ENCODE measurements at regions not wholly inside any gene's neighbourhood (a gene's known extent, or its start where the extent isn't known, plus 50 kb on each side); places are given as distances from the start of the nearest gene placed in this dataset.

DNA sequence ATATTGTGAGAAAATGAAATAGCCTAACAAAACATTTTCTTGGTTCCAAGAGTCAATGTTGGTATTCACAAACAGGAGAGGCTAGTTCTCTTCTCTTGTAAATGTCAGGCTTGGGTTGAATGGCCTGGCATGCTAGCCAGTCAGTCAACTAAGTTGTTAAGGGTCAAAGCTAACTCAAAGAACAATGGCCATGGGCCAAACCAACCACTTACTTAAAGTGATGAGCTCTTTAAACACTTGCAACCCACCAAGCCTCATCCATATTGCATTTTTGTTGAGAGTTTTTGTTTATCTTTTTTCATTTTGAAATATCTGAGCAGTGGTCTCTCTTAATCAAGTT is 394.5 kb downstream of the RAB28 start:
- ChIA-PET CTCF (ENCODE audit: partially characterized antibody) (interaction anchor here (1.6 kb wide), 1 partner anchor 237 kb away, joined by 4 read pairs; no protein-coding TSS in a partner anchor), POLR2A (ENCODE audit: partially characterized antibody) (no interaction called here)
- no peak overlapping the region for H2BK5ac ChIP-seq (ENCODE audit: low read depth, low read length)
- H3K4me2 ChIP-seq (ENCODE audit: insufficient read depth in 1 of 2, low read depth in 2 of 2, low read length in 2 of 2): peak overlapping the region in 1 of 2 experiments; percentile 2; a peak in 1 of 4 replicates
- no peak overlapping the region for H3K4ac ChIP-seq (replicated peaks; ENCODE audit: insufficient read length, low read depth, low read length)
- no peaks in the 10 kb centered on the region for H3K9me3 ChIP-seq (ENCODE audit: insufficient read depth in 2 of 2, low read depth in 1 of 2, low read length in 1 of 2)
- H3K4me3 ChIP-seq (ENCODE audit: extremely low read depth in 1 of 4, insufficient read depth in 2 of 4, low read depth in 3 of 4, low read length in 4 of 4): no peak overlapping the region
- no peak overlapping the region for H4K91ac ChIP-seq (replicated peaks; ENCODE audit: insufficient read length, low read length)
- H4K20me1 ChIP-seq (replicated peaks in 1 of 2; ENCODE audit: control insufficient read depth in 1 of 2, insufficient read depth in 2 of 2, low read length in 2 of 2): no peaks in the 10 kb centered on the region
- H3K79me2 ChIP-seq (ENCODE audit: control insufficient read depth in 1 of 2, insufficient read depth in 2 of 2, low read length in 2 of 2): no peaks in the 10 kb centered on the region
- H3K9ac ChIP-seq (replicated peaks in 1 of 4; ENCODE audit: extremely low read depth in 1 of 4, low read depth in 3 of 4, low read length in 3 of 4): no peak overlapping the region
- H3K18ac ChIP-seq (ENCODE audit: extremely low read depth, low read length): no peak overlapping the region
- no peak overlapping the region for H3K23ac ChIP-seq (ENCODE audit: insufficient read length)
- peaks cover 0 to 3% (median 0%) of the 10 kb centered on the region in 4 experiments; a peak in 1 of 8 replicates for H3K36me3 ChIP-seq (ENCODE audit: control insufficient read depth in 2 of 4, insufficient read depth in 4 of 4, low read length in 3 of 4)
- no peak overlapping the region for H2AK5ac ChIP-seq (ENCODE audit: low read depth, low read length)
- H4K8ac ChIP-seq (ENCODE audit: extremely low read depth, insufficient read depth, low read length): no peak overlapping the region
- DNase-seq (ENCODE audit: low read depth in 1 of 2, low spot score in 2 of 2) (no peak), FAIRE-seq (peak; percentile 57)
- no peak overlapping the region for H2AFZ ChIP-seq (ENCODE audit: low read length)
- peaks cover 0 to 3% (median under 1%) of the 10 kb centered on the region in 4 experiments; a peak in 3 of 7 replicates for H3K4me1 ChIP-seq (replicated peaks in 1 of 4; ENCODE audit: control insufficient read depth in 3 of 4, insufficient read depth in 4 of 4, low read length in 3 of 4)
- no peaks in the 10 kb centered on the region for H3K23me2 ChIP-seq (ENCODE audit: low read depth, low read length)
- no peak overlapping the region for H4K5ac ChIP-seq (ENCODE audit: insufficient read length, low read depth, low read length)
- H2BK20ac ChIP-seq (ENCODE audit: low read length): no peak overlapping the region
- no peak overlapping the region for H2BK15ac ChIP-seq (ENCODE audit: low read length)
- no peak overlapping the region for H3K56ac ChIP-seq (replicated peaks; ENCODE audit: insufficient read length, low read depth, low read length)
- no peaks in the 10 kb centered on the region for H3K79me1 ChIP-seq (ENCODE audit: low read depth, low read length)
- no peak overlapping the region for H2BK12ac ChIP-seq (ENCODE audit: low read depth, low read length)
- no peaks in the 10 kb centered on the region for H3K27me3 ChIP-seq (replicated peaks in 1 of 4; ENCODE audit: control insufficient read depth in 3 of 4, extremely low read depth in 1 of 4, insufficient read depth in 3 of 4, low read length in 3 of 4)
- no peak overlapping the region for H3K14ac ChIP-seq (ENCODE audit: insufficient read length)
- H3K27ac ChIP-seq (ENCODE audit: low read depth, low read length): no peak overlapping the region
- no peak overlapping the region for H2BK120ac ChIP-seq (replicated peaks; ENCODE audit: low read depth, low read length)
- TF ChIP-seq EZH2 (IDR thresholded peaks at IDR 0.05; ENCODE audit: low read depth, low read length, severe bottlenecking) (no peak), KDM1A (IDR thresholded peaks at IDR 0.05; ENCODE audit: borderline replicate concordance, low read length) (no peak), EGR1 (IDR thresholded peaks at IDR 0.05; ENCODE audit: borderline replicate concordance, low read depth, low read length) (no peak), EP300 (IDR thresholded peaks at IDR 0.05; ENCODE audit: borderline replicate concordance in 1 of 2, low read depth in 2 of 2, low read length in 2 of 2) (no peak), BACH1 (IDR thresholded peaks at IDR 0.05; ENCODE audit: low read length) (no peak), RFX5 (IDR thresholded peaks at IDR 0.05; ENCODE audit: borderline replicate concordance, low read depth, low read length) (no peak), TAF1 (IDR thresholded peaks at IDR 0.05; ENCODE audit: low read depth, low read length) (no peak), KDM5A (IDR thresholded peaks at IDR 0.05; ENCODE audit: low read length) (no peak), CBX8 (IDR thresholded peaks at IDR 0.05; ENCODE audit: borderline replicate concordance, low read depth, low read length) (no peak)
- TF ChIP-seq, protein P1, sequence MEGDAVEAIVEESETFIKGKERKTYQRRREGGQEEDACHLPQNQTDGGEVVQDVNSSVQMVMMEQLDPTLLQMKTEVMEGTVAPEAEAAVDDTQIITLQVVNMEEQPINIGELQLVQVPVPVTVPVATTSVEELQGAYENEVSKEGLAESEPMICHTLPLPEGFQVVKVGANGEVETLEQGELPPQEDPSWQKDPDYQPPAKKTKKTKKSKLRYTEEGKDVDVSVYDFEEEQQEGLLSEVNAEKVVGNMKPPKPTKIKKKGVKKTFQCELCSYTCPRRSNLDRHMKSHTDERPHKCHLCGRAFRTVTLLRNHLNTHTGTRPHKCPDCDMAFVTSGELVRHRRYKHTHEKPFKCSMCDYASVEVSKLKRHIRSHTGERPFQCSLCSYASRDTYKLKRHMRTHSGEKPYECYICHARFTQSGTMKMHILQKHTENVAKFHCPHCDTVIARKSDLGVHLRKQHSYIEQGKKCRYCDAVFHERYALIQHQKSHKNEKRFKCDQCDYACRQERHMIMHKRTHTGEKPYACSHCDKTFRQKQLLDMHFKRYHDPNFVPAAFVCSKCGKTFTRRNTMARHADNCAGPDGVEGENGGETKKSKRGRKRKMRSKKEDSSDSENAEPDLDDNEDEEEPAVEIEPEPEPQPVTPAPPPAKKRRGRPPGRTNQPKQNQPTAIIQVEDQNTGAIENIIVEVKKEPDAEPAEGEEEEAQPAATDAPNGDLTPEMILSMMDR (IDR thresholded peaks at IDR 0.05; ENCODE audit: control extremely low read depth in 1 of 3, insufficient read depth in 1 of 3, low read depth in 1 of 3, low read length in 3 of 3): no peak
- TF ChIP-seq, protein P2, sequence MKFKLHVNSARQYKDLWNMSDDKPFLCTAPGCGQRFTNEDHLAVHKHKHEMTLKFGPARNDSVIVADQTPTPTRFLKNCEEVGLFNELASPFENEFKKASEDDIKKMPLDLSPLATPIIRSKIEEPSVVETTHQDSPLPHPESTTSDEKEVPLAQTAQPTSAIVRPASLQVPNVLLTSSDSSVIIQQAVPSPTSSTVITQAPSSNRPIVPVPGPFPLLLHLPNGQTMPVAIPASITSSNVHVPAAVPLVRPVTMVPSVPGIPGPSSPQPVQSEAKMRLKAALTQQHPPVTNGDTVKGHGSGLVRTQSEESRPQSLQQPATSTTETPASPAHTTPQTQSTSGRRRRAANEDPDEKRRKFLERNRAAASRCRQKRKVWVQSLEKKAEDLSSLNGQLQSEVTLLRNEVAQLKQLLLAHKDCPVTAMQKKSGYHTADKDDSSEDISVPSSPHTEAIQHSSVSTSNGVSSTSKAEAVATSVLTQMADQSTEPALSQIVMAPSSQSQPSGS (IDR thresholded peaks at IDR 0.05; ENCODE audit: low read length): no peak
